GF-D8 (cell line): ENCODE measurements at regions not wholly inside any gene's neighbourhood (a gene's known extent, or its start where the extent isn't known, plus 50 kb on each side); places are given as distances from the start of the nearest gene placed in this dataset.
A peak's percentile ranks its signal among the peaks of the same experiment; 100 is the strongest.
"Not testable (repeated sequence)": the region's sequence is repeated elsewhere in the genome, so short reads cannot be mapped to it uniquely, and the experiment has no call there.

ENCODE experiments used
- DNase-seq: peaks from one replicate; lab custom pipeline; 2025; lab: John Stamatoyannopoulos, UW

- DNase-seq, result no peak
These were observed 142.8 kb downstream of the NECTIN1 start for GRCh38 chr11:119586181-119586580.

- no peak for DNase-seq
These were observed 143.8 kb downstream of the NECTIN1 start for GRCh38 chr11:119585043-119585781.

DNA sequence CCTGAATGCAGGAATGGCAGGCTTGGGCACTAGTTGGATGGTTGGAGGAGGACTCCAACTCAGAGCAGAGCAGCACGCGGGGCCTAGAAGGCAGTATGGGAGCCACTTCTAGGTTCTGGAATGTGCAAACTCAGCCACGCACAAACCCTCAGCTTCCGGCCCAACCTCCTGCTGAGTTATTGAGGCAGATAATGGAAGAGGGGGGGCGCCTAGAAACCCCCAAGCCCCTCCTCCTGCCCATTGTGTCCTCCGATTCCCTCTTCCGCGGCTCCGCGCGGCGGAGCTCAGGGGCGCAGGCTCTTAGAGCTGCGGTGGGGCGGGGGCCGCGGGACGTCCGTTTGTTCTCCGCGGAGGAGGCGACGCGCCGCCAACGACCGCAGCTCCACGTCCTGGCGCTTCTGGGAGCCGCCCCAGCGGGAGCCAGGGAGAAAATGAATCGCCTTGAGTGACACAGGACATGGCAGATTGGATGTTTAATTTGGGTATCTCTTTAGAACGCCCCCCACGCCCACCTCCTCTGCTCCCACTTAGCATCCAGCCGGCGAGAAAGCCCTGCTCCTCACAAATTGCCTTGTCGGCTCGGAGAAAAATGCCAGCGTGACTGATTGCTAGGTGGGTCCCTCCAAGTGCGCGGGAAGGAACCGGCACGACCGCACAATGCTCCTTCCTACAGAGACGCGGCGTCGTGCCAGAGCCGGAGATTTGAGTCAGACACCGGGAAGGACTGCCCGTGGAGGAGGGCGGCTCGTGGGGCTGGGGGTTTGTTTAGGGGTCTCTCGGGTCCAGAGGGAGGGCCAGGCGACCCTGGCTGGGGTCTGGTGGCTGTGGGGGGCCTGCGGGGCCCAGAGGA, 144.6 kb downstream of the NECTIN1 start:
- peak; percentile 99 for DNase-seq

GRCh38 chr11:119583585-119583984, 145.4 kb downstream of the NECTIN1 start:
- no peak for DNase-seq

DNA sequence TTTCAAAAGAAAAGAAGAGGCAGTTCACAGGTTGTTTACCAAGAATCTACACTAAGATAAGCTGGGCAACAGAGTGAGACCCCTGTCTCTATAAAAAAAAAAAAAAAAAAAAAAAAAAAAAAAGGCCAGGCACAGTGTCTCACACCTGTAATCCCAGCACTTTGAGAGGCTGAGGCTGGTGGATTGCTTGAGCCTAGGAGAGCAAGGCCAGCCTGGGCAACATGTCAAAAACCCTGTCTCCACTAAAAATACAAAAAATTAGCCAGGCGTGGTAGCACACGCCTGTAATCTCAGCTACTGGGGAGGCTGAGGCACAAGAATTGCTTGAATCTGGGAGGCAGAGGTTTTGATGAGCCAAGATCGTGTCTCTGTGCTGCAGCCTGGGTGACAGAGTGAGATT, 147.6 kb downstream of the NECTIN1 start:
- not testable (repeated sequence) for DNase-seq

DNA sequence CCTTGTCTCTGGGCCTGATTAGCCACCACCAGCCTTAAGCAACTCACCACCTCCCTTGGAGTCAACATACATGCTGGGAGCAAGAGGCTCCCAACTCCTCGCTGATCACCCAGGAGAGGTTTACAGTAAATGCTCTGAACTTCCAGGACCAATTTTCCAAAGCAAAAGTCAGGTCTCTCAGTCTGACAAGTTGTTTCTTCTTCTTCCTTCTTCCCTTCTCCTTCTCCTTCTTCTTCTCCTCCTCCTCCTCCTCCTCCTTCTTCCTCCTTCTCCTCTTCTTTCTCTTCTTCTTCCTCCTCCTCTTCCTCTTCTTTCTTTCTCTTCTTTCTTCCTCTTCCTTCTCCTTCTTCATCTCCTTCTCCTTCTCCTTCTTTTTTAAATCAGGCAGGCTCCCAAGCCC, 148.2 kb downstream of the NECTIN1 start:
- no peak for DNase-seq

GRCh38 chr11:119580081-119580480, 148.9 kb downstream of the NECTIN1 start:
- DNase-seq, result peak; percentile 37

DNA sequence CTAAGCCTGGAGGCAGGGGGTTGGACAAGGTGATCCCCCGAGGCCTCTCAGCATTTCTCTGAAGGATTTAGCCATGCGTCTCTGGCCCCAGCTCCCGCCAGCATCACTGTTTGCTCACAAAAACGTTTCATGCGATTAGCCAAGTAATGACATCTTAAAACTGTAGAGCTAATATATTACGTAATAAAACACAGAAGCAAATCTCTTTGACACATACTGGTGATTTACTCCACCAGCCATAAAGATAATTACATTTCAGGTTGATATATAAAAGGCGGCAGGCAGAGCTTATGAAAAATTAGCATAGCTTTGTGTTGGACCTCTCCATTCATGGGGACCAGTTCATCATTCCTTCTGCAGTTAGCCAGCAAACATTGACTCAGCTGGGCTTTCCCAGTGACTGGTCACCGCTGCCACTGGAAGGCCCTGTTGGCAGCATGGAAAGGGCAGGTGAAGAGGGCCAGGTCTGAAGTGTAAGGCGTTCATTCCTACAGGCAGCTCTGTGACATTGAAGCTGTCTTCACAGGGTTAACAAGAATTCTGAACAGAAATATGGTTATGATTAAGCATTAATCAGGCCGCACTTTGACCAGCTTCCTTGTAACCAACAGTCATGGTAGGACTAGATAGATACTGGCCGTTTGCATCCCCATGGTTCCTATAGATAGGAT, 150.3 kb downstream of the NECTIN1 start:
- DNase-seq, result no peak

GRCh38 chr11:119573858-119574257, 150.9 kb upstream of the THY1 start:
- DNase-seq, result peak; percentile 100

- DNase-seq, result no peak
These were observed 149.8 kb upstream of the THY1 start for GRCh38 chr11:119572481-119573424.

- DNase-seq, result no peak
These were observed 148.3 kb upstream of the THY1 start for GRCh38 chr11:119571311-119571710.

DNA sequence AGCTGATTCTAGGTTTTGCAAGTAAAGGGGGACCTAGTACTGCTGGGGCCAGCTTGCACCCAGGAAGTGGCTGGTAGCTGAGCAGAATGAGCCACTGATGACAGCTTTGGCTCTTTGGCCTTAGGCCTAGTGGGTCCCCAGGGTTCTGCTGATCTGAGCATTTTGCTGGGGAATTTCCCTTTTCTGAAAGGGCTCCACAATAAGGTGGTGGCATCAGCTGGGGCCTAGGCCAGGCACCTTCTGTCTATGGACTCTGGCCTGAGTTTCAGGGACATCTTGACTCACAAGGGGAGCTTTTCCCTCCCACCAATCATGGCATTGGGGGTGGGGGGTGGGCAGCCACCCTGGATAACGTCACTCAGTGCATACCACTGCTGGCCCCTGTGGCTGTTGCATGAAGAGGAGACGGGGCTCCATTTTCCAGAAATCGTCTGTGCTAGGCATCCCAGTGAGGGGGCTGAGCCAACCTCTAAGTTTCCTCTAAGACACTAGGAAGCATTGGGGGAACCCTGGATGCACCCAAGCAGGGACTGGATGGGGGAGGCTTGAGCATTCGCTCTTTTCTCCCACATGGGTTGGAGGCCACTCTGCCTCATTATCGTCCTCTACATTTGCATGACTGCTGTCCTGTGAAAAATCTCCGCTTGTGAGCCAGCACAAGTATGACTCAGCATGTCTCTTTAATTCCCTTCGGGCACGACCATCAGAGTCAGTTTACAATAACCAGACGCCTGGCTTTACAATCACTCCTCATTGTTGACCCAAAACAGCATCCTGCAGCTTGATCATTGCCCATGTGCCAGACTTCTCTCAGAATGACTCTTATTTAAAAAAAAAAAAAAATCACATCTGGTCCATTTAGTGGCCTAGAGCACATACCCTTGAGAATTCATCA, 145.0 kb upstream of the THY1 start:
- no peak for DNase-seq

DNA sequence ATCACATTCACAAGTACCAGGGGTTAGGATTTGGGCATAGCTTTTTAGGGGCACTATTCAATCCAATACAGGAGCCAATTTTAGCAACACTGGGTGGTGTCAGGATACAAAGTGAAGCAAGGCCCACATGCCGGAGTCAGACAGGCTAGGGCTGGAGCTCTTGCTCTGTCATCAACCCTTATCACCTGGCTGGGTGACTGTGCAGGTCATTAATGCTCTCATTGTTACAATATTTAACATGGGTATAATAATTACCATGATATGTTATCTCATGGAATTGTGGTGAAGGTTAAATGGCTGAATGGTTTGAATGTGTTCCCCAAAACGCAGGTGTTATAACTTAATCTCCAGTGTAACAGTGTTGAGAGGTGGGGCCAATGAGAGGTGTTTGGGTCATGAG, 143.3 kb upstream of the THY1 start:
- DNase-seq, result no peak

GRCh38 chr11:119565693-119566092, 142.7 kb upstream of the THY1 start:
- not testable (repeated sequence) for DNase-seq

DNA sequence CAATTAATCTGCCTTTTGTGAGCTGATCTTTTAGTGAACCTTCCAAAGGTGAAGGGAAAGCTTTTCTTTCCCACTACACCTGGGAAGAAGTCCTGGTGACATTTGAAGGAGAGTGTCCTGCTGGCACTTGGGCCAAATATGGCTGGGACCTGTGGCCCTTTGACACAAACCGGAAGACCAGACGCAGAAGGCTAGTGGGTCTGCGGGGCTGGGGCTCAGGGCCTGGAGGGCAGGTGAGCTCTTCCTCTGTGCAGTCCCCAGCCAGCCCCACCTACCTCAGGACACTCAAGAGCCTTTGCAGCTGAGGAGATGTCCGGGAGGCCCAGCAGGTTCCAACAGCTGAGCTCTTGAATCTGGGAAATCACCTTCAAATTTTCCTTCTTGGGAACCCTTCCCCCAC, 138.0 kb upstream of the THY1 start:
- DNase-seq, result no peak

GRCh38 chr11:119560291-119560690, 137.3 kb upstream of the THY1 start:
- DNase-seq, result no peak

GRCh38 chr11:119552106-119552485, 129.1 kb upstream of the THY1 start:
- DNase-seq, result no peak

DNA sequence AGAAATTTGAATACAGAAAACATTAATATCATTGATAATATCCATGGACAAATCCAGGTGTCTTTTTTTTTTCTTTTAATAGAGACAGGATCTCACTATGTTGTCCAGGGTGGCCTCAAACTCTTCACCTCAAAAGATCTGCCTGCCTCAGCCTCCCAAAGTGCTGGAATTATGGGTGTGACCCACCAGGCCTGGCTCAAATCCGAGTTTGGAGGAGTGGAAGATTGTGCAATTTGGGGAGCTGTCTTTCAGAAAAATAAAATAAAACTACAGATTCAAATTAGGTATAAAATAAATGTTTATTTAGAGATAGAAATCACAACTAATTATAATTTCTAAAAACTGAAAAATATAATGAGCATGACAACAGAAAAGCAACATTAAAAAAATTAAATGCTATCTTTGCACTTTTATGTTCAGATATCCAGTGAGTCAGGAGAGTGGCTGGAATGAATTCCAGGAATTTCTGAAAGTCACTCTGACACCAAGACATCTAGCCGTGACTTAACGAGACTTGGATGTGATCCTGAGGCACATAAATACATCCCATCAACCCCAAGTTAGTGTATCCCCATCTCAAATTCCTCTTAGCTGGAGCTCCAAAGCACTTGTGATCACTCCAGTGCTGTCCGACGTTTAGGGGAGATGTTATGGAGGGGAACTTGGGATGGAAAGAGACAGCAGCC, 128.6 kb upstream of the THY1 start:
- no peak for DNase-seq

DNA sequence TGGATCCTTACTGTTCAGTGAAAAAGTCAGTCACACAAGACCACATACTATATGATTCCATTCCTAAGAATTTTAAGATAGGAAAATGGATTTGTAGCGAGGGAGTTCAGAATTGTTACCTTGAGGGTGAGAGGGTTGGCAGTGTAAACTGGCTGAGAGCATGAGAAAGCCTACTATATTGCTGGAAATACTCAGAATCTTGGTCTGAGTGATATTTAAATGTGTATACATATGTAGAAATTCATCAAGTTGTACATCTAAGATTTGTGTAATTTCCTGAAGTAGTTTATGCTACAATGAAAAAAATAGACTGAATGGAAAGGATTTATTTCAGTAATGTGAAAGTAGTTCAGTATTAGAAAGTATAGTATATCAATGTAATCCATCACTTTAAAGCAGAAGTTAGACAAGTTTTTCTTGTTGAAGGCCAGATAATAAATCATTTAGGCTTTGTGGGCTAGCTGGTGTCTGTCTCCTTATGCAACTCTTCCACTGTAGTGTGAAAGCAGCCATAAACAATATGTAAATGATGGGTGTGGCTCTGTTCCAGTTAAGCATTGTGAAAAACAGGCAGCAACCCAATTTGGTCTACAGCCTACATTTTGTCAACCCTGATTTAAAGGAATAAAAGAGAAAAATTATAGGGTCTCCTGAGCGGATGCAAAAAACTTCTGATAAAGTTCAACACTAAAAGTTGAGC, 127.2 kb upstream of the THY1 start:
- DNase-seq, result peak; percentile 58
